GM21515 (cell line): ENCODE measurements at regions not wholly inside any gene's neighbourhood (a gene's known extent, or its start where the extent isn't known, plus 50 kb on each side); places are given as distances from the start of the nearest gene placed in this dataset.

ENCODE experiments used
- ATAC-seq: cut with Tn5 transposase; IDR thresholded peaks from one replicate; pipeline ENCODE4 v1.9.1; 2021; ENCODE audit not compliant: unreplicated experiment

DNA sequence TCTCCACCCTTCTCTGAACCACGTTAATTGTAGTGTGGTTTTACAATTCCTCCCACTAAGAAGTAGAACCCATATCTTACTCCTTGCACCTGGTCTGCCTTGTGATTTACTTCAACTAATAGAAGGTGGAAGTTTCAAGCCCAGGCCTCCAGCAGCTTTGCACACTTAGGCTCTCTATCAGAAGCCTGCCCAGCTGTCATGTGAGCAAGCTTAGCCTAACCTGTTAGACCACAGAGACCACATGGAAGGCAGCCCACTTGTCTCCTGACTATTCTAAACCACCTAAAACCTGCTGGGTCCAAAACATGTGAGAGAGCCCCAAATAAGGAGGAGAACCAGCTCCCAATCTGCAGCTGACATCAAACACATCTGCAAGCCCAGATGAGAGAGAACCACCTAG lies 127.6 kb upstream of the BTBD3 start:
- no peak for ATAC-seq

DNA sequence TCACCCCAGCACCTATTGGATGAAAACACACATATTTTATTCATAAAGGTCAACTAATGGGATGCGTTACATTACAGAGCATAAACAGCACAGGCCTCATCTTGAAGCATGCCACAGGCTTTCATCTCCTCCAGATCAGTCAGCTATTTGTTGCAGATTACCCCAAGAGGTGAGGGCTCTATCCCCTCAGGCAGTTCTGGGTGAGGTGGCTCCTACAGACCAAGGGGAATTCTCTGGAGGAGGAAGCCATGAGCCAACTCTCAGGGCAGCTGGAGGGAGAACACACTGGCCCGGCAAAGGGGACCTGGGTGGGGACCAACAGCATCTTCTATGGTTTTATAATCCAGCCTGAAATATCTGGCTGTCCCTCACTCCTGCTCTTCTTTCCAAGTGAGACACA lies 126.4 kb upstream of the BTBD3 start:
- no peak for ATAC-seq

DNA sequence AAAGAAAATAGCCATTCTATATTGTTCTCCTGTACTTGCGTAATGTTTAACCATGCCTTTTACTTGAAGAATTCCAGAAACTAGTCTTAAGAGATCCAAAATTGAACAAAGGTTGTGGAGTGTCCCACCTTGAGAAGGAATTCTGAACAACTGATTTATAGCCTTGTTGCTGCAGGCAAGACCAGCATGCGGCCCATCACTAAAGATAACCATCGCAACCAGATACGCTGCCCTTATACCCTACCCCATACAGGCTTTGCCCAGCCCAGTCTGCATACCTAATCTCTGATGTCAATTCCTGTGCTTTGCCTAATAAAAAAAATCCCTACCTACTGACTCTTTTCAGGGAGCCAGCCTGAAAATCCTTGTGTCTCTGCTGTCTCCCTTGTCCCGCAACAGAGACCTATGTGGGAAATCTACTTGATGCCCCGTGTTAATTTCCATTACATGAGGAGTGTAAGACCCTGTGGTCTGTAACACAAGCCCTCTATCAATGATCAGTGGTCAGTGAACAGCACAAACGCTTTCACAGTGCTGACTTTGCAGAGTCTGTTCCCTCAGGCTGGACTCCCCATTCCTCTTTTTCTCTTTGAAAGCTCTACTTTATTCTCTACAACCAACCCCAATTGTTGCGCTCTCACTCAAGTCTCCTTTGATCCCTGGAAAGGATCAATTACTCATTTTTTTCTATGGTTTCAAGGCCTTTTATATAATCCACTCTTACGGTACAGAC lies 125.7 kb upstream of the BTBD3 start:
- no peak for ATAC-seq

DNA sequence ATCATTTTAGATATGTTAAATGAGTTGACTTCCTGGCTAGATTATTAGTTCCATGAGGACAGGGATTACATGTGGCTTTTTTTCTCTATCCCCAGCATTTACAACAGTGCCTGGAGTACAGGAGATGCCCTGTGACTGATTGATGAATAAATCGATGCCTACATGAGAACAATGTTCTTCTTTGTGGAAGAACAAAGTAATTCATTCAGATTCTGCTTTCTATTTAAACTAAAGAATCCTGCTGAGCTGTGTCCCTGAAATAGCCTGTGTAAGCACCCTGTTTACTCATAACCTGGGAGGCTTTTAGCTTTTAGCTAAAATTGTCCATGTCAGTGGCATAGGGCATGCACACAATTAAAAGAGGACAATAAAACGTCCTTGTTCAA lies 125.1 kb upstream of the BTBD3 start:
- ATAC-seq, result no peak

DNA sequence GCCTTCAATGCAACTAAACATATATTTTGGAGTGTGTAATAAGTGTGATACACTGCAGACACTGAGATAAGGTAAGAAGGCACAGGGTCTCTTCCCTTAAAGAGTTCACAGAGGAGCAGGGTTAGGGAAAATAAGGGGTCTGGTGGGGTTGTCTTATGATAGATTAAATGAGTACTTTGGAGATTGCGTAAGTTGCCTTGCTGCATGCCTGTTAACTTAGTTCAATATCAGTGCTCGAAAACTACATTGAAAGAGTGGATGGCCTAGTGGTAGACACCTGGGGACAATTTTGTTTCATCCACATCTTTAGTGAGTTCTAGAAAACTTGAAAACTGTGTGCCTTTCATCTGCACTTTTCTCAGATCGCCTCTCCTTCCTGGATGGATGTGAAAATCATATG lies 123.2 kb upstream of the BTBD3 start:
- ATAC-seq, result no peak

DNA sequence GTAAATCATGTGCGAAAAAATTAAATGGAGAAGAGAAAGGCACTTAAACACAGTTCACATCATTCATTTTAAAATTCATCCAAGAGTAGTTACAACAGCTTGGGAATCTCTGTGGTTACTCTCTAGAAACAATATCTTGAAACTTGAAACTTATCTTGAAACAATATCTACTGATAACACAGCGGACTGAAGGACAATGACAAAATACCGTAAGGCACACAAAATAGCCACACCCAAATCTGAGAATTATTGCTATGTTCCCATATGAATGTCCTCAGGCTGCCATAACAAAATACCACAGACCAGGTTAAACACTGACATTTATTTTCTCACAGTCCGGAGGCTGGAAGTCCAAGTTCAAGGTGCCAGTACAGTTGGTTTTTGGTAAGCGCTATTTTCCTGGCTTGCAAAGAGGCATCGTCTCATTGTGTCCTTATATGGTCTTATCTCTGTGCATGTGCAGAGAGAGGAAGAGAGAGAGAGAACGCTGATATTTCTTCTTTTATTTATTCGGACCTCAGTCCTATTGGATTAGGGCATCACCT lies 122.5 kb upstream of the BTBD3 start:
- ATAC-seq, result no peak

DNA sequence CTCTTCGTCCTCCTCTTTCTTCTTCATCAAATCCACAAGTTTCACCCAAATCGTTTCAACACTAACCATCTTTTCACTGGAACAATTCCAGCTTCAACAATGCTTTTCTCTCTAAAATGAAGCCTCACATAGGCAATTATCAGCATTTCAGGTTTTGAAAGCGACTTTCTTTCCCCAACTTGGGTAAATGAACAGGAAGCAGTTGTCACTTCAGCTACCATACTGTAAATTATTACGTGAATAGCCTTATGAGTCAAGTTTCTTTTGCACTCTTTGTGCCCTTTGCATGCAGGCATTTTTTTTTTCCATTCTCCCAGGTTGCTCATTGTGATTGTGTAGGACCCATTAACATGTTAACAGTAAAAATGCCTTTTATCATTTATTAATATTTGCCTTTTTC lies 121.7 kb upstream of the BTBD3 start:
- no peak for ATAC-seq

DNA sequence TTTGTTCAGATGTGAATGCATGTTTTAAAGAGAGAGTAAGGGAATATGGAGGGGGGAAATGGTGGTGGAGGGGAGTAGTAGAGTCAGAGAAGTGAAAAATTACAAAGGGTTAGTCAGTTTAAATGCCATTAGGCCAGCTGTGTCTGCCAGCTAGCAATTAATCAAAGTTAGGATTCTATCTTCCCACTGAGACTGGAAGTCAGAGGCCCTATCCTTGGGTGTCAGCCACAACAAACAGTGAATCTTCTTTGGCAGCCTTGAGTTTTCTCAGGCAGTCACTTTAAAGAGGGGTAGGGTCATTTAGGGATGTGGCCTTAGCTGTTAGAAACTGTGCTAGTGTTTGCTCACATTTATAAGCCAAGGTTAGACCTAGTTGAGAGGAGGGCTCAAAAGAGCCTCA lies 120.5 kb upstream of the BTBD3 start:
- no peak for ATAC-seq

DNA sequence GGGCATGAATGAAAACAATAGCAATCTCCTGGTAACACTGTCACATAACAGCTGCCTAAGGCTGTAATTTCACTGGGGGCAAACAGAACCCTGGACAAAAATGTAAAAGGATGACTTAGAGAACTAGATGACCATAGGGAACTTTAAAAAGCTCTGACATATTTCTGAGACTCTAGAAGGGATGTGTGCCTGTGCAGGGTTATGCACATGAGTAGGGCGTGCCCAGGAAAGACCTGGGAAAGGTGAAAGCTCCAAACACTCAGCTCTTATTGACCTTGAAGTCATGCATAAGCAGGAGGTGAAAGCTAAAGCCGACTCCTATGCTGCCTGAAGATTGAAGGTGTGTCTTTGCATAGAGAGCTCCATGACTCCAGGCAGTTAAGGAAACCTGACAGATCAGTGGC lies 118.4 kb upstream of the BTBD3 start:
- ATAC-seq, result no peak

DNA sequence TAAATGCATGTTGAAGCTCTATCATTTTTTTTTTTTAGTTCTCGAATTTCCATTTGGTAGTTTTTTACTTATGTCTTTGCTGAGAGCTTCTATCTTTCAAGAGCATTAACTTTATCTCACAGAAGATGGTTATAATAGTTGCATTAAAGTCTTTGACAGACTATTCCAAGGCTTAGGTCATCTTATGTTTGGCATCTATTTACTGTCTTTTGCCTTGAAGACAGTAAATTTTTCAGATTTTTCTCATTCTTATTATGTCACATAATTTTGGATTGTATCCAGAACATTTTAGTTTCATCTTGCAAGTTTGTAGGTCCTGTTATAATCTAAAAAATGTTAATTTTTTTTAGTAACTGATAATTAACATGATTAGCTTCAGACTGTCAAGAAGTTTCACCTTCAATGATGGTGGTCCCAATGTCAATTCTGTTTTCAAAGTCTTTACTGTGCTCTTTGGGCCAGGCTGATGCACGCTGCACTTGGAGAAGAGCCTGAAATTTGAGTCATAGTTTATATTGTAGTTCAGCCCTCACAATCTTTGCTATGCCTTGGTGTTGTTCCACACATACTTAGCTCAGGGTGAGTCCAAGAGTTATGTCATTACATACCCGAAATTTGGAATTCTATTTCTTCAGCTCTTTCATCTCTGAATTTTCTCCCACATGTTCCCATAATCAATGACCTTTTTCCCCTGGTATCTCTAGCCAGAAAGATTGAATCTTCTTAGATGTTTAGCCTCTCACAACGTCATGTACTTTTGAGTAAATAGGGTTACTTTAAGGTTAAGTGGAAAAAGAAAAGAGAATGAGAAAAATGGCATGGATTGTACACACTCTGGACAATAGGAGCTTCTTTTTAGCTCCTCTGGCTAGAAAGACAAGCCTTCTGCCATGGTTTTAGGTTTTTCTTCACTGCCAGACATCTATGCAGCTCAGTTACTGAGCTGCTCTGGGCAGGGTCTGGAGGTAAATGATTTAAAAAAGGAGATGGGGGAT lies 110.3 kb upstream of the BTBD3 start:
- ATAC-seq, result no peak

DNA sequence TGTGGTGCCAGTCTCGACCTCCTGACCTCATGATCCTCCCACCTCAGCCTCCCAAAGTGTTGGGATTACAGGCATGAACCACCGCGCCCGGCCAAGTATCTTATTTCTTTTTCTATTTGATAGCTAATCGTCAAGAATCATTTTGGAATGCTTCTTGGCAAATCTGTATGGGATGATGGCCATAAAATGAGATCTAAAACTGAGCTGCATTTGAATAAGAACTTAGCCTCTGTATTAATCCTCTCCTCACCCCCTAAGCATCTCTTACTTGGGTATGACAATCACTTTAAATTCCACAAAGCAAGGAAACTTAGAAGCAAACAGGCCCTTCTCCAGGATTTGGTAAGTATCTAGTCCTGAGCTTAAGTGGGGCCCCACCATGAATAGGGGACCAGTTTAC lies 108.9 kb upstream of the BTBD3 start:
- no peak for ATAC-seq

DNA sequence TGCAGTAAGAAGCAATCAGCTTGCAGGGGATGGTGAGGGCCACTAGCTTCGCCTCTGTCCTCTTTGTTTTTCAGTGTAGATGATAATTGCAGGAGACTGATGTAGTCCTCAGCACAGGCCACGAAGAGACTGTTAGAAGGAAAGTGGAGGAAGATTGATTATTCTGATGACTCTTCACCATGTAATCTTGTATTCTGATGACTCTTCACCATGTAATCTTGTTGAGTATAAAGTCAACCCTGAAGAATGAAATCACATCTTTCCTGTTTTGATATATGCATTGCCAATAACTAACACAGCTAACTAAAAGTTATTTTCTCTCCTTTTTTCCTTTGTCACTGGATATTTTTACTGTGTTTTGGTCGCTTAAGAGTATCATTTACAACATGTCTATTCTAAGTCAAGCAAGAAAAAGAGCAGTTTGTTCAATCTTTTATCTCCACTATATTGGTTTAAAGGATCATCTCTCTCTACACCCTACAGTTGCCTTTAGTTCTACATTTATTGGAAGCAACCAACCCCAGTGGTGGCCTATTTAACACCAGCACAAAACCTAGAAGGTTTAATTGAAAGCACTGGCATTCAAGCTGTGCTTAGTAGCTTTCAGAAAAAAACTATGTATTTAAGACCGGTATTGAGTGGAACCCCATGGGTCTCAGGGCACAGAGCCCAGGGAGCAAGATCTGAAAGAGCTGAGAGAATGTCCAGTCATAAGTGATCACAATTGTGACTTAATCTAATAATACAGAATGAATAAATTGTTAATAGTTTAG lies 107.2 kb upstream of the BTBD3 start:
- no peak for ATAC-seq

DNA sequence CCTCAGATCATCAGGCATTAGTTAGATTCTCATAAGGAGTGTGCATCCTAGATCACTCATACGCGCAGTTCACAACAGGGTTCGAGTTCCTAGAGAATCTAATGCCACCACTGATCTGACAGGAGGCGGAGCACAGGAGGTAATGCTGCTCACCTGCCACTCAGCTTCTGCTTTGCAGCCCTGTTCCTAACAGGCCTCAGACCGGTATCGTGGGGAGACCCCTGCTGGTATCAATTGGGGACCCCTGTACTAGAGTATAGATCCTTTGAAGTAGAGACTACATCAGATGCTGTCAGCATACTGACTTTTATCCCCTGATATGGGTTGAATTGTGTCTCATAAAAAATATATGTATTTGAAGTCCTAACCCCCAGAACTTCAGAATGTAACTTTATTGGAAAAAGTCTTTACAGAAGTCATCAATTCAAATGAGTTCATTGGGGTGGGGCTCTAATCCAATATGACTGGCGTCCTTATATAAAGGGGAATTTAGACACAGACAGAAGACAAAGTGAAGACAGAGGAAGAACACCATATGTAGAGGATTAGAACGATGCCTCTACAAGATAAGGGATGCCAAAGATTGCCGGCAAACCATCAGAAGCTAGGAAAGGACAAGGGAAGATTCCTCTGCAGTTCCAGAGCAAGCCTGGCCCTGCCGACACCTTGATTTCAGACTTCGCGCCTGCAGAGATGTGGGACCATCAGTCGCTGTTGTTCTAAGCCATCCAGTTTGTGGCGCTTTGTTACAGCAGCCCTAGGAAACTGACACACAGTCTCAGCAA lies 104.4 kb upstream of the BTBD3 start:
- ATAC-seq, result no peak

DNA sequence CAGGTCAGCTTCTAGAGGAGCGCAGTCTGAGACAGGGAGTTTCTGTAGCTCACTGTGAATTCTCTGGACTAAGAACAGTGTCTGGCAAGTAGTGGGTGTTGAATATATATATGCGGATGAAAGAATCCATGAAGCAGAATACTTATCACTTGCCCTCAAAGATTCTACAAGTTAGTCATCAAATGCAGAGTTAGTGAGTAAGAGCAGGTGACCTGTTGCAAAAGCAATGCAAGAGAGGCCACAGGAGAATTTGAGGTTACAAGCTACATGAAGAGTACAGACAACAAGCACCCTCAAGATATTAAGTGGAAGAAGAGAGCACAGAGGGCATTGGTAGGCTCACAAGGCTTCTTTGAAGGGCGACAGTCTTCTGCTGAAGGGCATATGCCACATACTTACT lies 103.4 kb upstream of the BTBD3 start:
- no peak for ATAC-seq

DNA sequence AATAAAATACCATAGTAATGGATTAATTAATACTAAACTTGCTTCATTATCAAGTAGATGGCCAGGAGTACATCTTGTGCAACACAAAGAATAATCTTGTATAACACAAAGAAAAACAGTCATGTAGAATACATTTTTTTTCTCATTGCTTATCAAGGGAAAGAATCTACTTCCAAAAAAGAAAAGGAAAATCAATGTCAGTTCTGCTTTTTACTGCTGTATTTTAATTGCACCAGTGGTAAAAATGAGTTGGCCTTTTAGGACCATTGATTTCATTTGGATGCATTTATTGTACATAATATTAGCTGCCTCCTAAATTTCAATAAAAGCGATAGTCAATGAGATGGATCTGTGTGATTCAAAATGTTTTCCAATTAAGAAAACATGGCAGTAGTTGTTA lies 96.9 kb upstream of the BTBD3 start:
- no peak for ATAC-seq

DNA sequence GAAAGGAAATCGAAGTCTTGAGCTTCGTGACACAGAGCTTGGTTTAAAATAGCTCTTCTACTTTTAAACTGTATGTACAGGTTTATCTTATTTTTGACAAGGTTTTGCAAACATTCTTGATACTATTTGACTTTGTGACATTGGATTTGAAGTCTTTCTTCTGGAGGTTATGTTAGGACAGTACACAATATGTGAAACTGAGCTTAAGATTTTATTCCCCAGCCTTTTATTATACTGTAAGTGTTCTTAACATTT lies 95.2 kb upstream of the BTBD3 start:
- ATAC-seq, result no peak

DNA sequence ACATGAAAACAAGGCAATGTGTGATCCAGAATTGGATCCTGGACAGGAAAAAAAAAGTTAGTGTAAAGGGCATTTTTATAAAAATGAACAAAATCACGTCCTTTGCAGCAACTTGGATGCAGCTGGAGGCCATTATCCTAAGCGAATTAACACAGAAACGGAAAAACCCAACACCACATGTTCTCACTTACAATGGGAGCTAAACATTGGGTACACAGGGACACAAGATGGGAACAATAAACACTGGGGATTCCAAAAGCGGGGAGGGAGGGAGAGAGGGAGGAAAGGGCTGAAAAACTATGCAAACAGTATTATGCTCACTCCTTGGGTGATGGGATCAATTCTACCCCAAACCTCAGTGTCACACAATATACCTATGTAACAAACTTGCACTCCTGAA lies 91.4 kb upstream of the BTBD3 start:
- no peak for ATAC-seq

DNA sequence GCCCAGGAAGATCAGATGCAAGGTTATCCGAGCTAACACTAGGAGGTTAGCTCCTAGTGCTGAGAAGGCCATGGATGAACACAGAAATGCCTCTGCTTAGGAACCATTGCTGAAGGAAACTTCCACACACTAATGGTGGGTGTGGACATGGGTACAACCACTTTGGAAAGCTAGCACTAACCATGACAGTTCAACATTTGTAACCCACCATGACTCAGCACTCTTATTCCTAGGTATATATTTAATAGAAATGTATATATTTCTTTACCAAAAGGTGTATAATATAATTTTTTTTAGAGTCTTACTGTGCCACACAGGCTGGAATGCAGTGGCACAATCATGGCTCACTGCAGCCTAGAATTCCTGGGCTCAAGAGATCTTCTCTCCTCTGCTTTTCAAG lies 85.3 kb upstream of the BTBD3 start:
- ATAC-seq, result no peak

DNA sequence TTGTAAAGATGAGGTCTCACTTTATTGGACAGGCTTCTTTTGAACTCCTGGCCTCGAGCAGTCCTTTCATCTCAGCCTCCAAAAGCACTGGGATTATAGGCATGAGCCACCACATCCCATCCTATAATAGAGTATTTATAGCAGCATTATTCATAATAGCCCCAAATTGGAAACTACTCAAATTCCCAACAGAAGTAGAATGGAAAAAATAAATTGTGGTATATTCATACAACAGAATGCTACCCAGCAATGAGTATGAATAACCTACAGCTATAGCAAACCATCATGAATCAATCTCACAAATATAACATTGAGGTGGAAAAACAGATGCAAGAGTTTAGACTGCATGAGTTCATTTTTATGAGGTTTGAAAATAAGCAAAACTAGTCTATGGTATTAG lies 84.8 kb upstream of the BTBD3 start:
- ATAC-seq, result no peak

DNA sequence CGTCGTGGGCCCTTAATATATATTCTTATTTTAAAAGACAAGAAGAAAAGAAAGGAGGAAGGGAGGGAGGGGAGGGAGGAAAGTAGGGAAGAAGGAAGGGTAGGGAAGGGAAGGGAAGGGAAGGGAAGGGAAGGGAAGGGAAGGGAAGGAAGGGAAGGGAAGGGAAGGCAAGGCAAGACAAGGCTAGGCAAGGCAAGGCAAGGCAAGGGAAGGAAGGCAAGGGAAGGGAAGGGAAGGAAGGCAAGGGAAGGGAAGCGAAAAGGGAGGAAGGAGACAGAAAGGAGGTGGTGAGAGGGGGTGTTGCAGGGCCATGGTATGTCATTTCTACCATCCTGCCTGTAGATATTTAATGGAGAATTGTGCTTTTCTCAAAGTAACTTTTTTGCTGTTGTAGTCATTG lies 83.9 kb upstream of the BTBD3 start:
- ATAC-seq, result no peak

DNA sequence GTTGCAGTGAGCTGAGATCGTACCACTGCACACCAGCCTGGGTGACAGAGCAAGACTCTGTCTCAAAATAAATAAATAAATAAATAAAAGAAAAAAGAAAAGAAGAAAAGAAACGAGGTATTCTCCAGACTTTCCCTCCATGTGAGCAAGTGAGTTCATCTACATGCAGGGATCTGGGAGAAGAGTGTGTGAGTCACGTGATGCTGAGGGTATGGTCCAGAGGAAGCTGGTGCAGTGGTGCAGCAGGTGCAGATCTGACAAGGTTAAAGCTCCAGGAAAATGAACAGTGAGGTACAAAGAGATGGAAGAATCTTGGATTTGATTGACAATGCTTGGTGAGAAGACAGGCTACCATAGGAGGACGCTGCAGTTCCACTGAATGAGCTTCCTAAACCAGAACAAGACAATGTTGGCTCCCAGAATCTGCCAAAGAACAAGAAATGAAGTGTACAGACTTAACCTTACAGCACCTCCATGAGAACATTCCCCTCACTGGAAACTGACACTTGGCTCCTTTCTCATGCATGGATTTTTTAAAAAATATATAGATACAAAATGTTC lies 79.5 kb upstream of the BTBD3 start:
- ATAC-seq, result no peak
